ENCODE measurements at regions not wholly inside any gene's neighbourhood (a gene's known extent, or its start where the extent isn't known, plus 50 kb on each side); places are given as distances from the start of the nearest gene placed in this dataset.
A peak's percentile ranks its signal among the peaks of the same experiment; 100 is the strongest.

GRCh38 chrX:107502316-107502715, 52.9 kb downstream of the FRMPD3 start:
- Histone ChIP-seq H3K4me3 (ENCODE audit: low read length) (no peak overlapping the region), H3K27me3 (ENCODE audit: control insufficient read depth, insufficient read depth) (no peaks in the 10 kb centered on the region), H3K4me1 (ENCODE audit: control insufficient read depth, insufficient read depth, low read length) (peaks cover 2% of the 10 kb centered on the region), H3K27ac (ENCODE audit: low read length) (no peak overlapping the region), H3K9me3 (ENCODE audit: control insufficient read depth, low read length) (no peaks in the 10 kb centered on the region)
- ATAC-seq (no peak), DNase-seq (no peak)
- 49% methylated on average over 4 of the region's 4 CpGs for WGBS
- intact Hi-C loops (cut with DNase I): no loop called here

- 70% methylated on average over 4 of the region's 4 CpGs for WGBS
- H3K27ac ChIP-seq (ENCODE audit: low read length): no peak overlapping the region
- H3K4me1 ChIP-seq (ENCODE audit: control insufficient read depth, insufficient read depth, low read length): peaks cover 2% of the 10 kb centered on the region
- no peak overlapping the region for H3K4me3 ChIP-seq (ENCODE audit: low read length)
- H3K9me3 ChIP-seq (ENCODE audit: control insufficient read depth, low read length): no peaks in the 10 kb centered on the region
- ATAC-seq (no peak), DNase-seq (no peak)
- intact Hi-C loops (cut with DNase I): no loop called here
- no peaks in the 10 kb centered on the region for H3K27me3 ChIP-seq (ENCODE audit: control insufficient read depth, insufficient read depth)
These were observed 54.6 kb downstream of the FRMPD3 start for GRCh38 chrX:107504006-107504405.

GRCh38 chrX:107505223-107505622, 55.8 kb downstream of the FRMPD3 start:
- no peak for DNase-seq
- no peak overlapping the region for H3K4me3 ChIP-seq (ENCODE audit: low read length)
- no peaks in the 10 kb centered on the region for H3K27me3 ChIP-seq (ENCODE audit: control insufficient read depth, insufficient read depth)
- intact Hi-C loops (cut with DNase I): no loop called here
- WGBS: 84% methylated on average over 2 of the region's 2 CpGs
- H3K9me3 ChIP-seq (ENCODE audit: control insufficient read depth, low read length): no peaks in the 10 kb centered on the region
- no peak for ATAC-seq
- peaks cover 2% of the 10 kb centered on the region for H3K4me1 ChIP-seq (ENCODE audit: control insufficient read depth, insufficient read depth, low read length)
- no peak overlapping the region for H3K27ac ChIP-seq (ENCODE audit: low read length)

GRCh38 chrX:107506596-107507031, 57.2 kb downstream of the FRMPD3 start:
- DNase-seq (no peak), ATAC-seq (no peak)
- no peaks in the 10 kb centered on the region for H3K27me3 ChIP-seq (ENCODE audit: control insufficient read depth, insufficient read depth)
- WGBS: under 1% methylated on average over 29 of the region's 29 CpGs
- no peak overlapping the region for H3K27ac ChIP-seq (ENCODE audit: low read length)
- intact Hi-C loops (cut with DNase I): no loop called here
- peak overlapping the region; percentile 32 for H3K4me3 ChIP-seq (ENCODE audit: low read length)
- H3K9me3 ChIP-seq (ENCODE audit: control insufficient read depth, low read length): no peaks in the 10 kb centered on the region
- peaks cover 2% of the 10 kb centered on the region for H3K4me1 ChIP-seq (ENCODE audit: control insufficient read depth, insufficient read depth, low read length)

- ATAC-seq (no peak), DNase-seq (no peak)
- H3K9me3 ChIP-seq (ENCODE audit: control insufficient read depth, low read length): no peaks in the 10 kb centered on the region
- H3K4me1 ChIP-seq (ENCODE audit: control insufficient read depth, insufficient read depth, low read length): peaks cover 2% of the 10 kb centered on the region
- H3K27ac ChIP-seq (ENCODE audit: low read length): no peak overlapping the region
- no peaks in the 10 kb centered on the region for H3K27me3 ChIP-seq (ENCODE audit: control insufficient read depth, insufficient read depth)
- intact Hi-C loops (cut with DNase I): no loop called here
- H3K4me3 ChIP-seq (ENCODE audit: low read length): peak overlapping the region; percentile 32
- 2% methylated on average over 45 of the region's 45 CpGs for WGBS
These were observed 57.8 kb downstream of the FRMPD3 start for GRCh38 chrX:107507093-107507743.

- DNase-seq (no peak), ATAC-seq (no peak)
- H3K9me3 ChIP-seq (ENCODE audit: control insufficient read depth, low read length): no peaks in the 10 kb centered on the region
- peaks cover 2% of the 10 kb centered on the region for H3K4me1 ChIP-seq (ENCODE audit: control insufficient read depth, insufficient read depth, low read length)
- H3K4me3 ChIP-seq (ENCODE audit: low read length): no peak overlapping the region
- no peak overlapping the region for H3K27ac ChIP-seq (ENCODE audit: low read length)
- intact Hi-C loops (cut with DNase I): no loop called here
- H3K27me3 ChIP-seq (ENCODE audit: control insufficient read depth, insufficient read depth): no peaks in the 10 kb centered on the region
- 66% methylated on average over 3 of the region's 3 CpGs for WGBS
These were observed 58.3 kb downstream of the FRMPD3 start for GRCh38 chrX:107507744-107508117.

- intact Hi-C loops (cut with DNase I): no loop called here
- Histone ChIP-seq H3K27ac (ENCODE audit: low read length) (no peak overlapping the region), H3K4me1 (ENCODE audit: control insufficient read depth, insufficient read depth, low read length) (peaks cover 2% of the 10 kb centered on the region), H3K27me3 (ENCODE audit: control insufficient read depth, insufficient read depth) (no peaks in the 10 kb centered on the region), H3K9me3 (ENCODE audit: control insufficient read depth, low read length) (no peaks in the 10 kb centered on the region), H3K4me3 (ENCODE audit: low read length) (no peak overlapping the region)
- DNase-seq (no peak), ATAC-seq (no peak)
- WGBS: 75% methylated on average over 3 of the region's 3 CpGs
These were observed 59.5 kb downstream of the FRMPD3 start for GRCh38 chrX:107508925-107509324.

GRCh38 chrX:107514944-107515343, 65.5 kb downstream of the FRMPD3 start:
- ATAC-seq: no peak
- intact Hi-C loops (cut with DNase I): no loop called here
- H3K4me1 ChIP-seq (ENCODE audit: control insufficient read depth, insufficient read depth, low read length): no peaks in the 10 kb centered on the region
- WGBS: 86% methylated on average over 2 of the region's 2 CpGs
- no peak for DNase-seq
- H3K27ac ChIP-seq (ENCODE audit: low read length): no peak overlapping the region
- H3K27me3 ChIP-seq (ENCODE audit: control insufficient read depth, insufficient read depth): no peaks in the 10 kb centered on the region
- no peak overlapping the region for H3K4me3 ChIP-seq (ENCODE audit: low read length)
- no peaks in the 10 kb centered on the region for H3K9me3 ChIP-seq (ENCODE audit: control insufficient read depth, low read length)

- no peaks in the 10 kb centered on the region for H3K27me3 ChIP-seq (ENCODE audit: control insufficient read depth, insufficient read depth)
- DNase-seq: no peak
- no peak overlapping the region for H3K4me3 ChIP-seq (ENCODE audit: low read length)
- no peaks in the 10 kb centered on the region for H3K9me3 ChIP-seq (ENCODE audit: control insufficient read depth, low read length)
- intact Hi-C loops (cut with DNase I): no loop called here
- H3K27ac ChIP-seq (ENCODE audit: low read length): no peak overlapping the region
- no peak for ATAC-seq
- no peaks in the 10 kb centered on the region for H3K4me1 ChIP-seq (ENCODE audit: control insufficient read depth, insufficient read depth, low read length)
- 75% methylated on average over 14 of the region's 14 CpGs for WGBS
These were observed 72.6 kb downstream of the FRMPD3 start for GRCh38 chrX:107521877-107522586.

- 64% methylated on average over 2 of the region's 2 CpGs for WGBS
- H3K9me3 ChIP-seq (ENCODE audit: control insufficient read depth, low read length): no peaks in the 10 kb centered on the region
- H3K4me1 ChIP-seq (ENCODE audit: control insufficient read depth, insufficient read depth, low read length): no peaks in the 10 kb centered on the region
- H3K4me3 ChIP-seq (ENCODE audit: low read length): no peak overlapping the region
- intact Hi-C loops (cut with DNase I): no loop called here
- ATAC-seq (no peak), DNase-seq (no peak)
- no peaks in the 10 kb centered on the region for H3K27me3 ChIP-seq (ENCODE audit: control insufficient read depth, insufficient read depth)
- H3K27ac ChIP-seq (ENCODE audit: low read length): no peak overlapping the region
These were observed 73.4 kb downstream of the FRMPD3 start for GRCh38 chrX:107522901-107523300.

- no peak for ATAC-seq
- Histone ChIP-seq H3K4me3 (ENCODE audit: low read length) (no peak overlapping the region), H3K27ac (ENCODE audit: low read length) (no peak overlapping the region), H3K27me3 (ENCODE audit: control insufficient read depth, insufficient read depth) (no peaks in the 10 kb centered on the region), H3K9me3 (ENCODE audit: control insufficient read depth, low read length) (no peaks in the 10 kb centered on the region), H3K4me1 (ENCODE audit: control insufficient read depth, insufficient read depth, low read length) (no peaks in the 10 kb centered on the region)
- intact Hi-C loops (cut with DNase I): no loop called here
- WGBS: 92% methylated on average over 3 of the region's 3 CpGs
- no peak for DNase-seq
These were observed 76.7 kb downstream of the FRMPD3 start for GRCh38 chrX:107526141-107526540.

Data from right cardiac atrium (tissue), 5 donors.